SKM-1 treated with dmso at 0.1 percent for 144 hours (cell line): ENCODE measurements at regions not wholly inside any gene's neighbourhood (a gene's known extent, or its start where the extent isn't known, plus 50 kb on each side); places are given as distances from the start of the nearest gene placed in this dataset.

ENCODE experiments used
- DNase-seq: peaks from one replicate; lab custom pipeline; 2025; ENCODE audit not compliant: unreplicated experiment; lab: John Stamatoyannopoulos, UW

DNA sequence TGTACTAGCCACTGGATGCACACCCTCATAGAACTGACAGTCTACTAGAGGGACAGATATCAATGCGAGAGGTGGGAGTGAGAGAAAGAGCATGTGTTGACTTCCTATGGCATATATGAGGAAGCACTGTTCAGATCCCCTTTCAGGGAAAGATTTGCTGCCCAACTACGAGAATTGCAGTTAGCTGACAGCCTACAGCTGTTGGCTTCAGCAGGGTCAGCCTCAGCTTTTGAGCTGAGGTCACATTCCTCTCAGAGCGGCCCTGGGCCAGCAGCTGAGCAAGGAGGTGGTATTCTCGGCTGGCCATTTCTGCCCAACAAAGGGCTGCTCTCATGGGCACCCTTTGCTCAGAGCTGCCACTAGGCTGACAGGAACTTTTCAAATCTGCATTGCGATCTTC is 580.2 kb downstream of the MID1IP1 start:
- no peak for DNase-seq

DNA sequence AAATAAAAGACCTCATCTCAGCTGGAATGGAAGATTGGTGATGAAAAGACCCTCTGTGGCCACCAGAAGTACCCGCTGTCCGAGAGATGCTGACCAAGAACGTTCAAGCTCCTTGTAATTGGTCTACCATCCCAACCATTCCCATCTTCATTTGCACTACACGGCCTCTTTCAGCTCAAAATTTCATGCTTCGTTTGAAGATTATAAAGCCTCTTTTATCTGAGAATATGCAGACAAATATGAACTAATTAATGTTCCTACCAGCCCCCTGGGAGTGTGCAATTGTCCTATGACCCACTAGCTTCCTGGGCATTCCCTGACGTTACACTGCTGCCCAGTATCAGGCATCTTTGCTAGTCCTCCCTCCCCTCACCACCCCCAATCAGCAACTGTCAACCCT is 583.7 kb downstream of the MID1IP1 start:
- no peak for DNase-seq

DNA sequence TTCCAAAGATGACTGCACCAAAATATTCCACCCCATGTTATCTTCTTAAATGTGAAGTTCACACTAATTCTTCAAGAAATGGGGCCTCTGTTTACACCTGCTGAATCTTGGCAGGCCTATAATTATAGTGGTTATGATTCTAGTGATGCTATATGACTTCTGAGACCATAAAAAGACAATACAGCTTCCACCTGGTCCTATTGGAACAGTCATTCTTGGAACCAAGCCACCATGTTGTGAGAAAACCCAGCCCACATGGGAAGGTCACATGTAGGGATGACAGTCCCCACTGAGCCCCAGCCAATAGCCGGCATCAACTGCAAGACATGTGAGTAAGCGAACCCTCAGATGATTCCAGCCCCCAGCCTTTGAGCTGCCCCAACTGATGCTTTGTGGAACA is 587.5 kb downstream of the MID1IP1 start:
- DNase-seq, result no peak

DNA sequence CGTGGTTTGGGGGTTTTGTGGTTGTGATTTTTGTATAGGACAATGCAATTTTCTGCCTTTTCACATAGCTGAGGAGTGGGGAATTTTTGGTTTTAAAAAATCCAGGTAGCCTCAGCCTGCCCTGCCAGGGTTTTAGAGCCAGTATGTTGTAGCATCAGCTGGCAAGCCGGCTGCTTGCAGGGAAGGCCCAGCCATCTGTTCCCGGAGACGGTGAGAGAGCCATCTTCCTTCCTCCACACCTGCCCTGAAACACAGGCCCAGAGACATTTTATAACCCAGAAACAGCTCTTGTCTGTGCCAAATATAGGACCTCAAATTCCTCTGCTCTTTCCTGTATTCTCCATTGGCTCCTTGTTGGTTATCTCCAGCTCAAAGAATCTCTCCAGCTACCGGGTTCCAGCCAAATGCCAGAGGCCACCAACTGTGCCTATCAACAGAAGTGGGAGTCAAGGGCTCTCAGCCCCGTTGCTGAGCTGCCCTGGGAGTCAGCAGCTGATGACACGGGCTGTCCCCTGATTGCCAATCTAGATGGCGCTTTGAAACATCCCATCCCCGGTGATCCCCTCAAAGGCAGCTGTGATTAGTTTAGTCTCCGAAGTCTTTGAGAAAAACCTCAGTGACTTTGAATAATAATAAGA is 595.2 kb downstream of the MID1IP1 start:
- DNase-seq, result no peak

DNA sequence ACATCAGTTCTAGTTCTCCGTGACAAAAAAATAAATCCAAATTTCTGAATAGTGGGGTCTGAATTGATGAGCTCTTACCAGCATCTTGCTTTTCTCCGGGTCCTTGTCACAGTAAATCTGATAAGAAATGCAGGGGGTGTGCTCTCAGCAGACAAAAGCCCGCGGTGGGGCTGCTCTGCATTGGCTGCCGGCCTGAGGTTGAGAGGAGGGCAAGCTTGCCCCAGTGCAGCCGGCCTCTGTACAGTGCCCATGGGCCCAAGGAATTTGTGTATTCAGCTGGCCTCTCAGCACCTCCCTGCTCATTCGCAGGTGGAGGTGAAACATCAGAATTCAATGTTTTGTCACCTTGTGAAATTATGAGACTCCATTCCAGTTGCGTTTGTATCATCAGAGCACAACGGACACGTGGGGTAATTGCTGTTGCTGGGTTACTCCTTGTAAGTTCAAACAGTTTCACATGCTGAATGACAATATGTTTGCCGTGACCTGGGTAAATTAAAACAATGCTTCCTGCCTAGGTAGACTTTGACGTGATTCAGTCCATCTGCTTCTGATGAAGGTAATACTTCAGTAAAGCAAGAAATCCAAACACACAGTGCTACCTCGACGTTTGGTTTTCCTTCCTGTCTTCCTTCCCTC is 596.4 kb downstream of the MID1IP1 start:
- DNase-seq, result no peak

DNA sequence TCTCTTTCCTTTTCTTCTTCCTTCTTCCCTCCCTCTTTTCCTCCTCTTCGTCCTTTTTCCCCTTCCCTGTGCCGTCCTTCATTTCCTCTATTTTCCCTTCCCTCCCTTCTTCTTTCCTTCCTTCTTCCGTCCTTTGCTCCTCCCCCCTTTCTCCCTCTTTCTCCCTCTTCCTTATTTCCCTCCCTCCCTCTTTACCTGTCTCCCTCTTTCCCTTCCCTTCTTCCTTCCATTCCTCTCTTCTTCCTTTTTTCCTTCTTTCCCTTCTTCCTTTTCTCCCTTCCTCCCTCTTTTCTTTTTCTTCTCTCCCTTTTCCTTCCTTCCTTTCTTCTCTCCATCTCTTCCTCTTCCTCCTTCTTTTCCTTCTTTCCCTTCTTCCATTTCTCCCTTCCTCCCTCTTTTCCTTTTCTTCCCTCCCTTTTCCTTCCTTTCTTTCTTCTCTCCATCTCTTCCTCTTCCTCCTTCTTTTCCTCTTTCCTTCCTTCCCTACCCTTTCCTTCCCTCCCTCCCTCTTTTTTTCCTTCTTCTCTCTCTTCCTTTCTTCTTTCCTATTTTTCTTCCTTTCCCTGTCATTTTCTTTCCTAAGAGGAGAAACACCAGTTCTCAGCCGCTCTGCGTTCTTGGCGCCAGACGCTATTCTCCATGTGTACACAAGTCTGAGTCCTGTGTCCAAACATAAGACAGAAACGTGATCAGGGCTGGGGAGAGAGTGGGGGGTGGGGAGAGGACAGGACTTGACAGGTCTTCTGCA is 597.1 kb downstream of the MID1IP1 start:
- DNase-seq, result no peak

DNA sequence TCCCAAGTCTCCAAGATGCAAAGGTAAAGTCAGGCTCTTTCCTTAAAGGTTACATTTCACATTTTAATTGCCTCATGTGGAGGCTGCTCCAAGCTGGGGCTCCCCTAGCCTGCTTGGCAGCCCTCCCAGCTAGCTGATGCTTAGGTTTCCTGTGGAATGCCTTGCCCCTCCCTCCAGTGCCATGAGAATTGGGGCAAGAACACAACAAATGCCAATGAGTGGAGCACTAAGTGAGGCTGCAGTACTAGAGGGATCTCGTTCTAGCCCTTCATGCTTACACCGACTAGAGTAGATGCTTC is 597.7 kb downstream of the MID1IP1 start:
- DNase-seq, result no peak

DNA sequence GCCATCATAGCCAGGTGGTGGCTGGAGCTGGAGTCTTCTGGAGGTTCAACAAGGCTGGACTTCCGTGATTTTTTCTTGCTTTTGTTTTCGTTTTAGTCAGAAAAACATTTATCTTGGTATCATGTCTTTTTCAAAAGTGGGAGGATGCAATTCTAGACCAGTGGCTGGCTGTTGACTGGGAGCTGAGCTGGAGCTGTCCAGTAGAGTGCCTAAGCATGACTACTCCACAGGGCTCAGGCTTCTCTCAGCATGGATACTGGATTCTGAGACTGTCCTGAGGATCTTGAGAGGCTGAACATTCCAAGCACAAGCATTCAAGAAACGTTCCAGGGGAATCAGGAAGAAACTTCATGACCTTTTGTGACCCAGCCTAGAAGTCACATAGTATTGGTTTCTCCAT is 598.1 kb downstream of the MID1IP1 start:
- no peak for DNase-seq

DNA sequence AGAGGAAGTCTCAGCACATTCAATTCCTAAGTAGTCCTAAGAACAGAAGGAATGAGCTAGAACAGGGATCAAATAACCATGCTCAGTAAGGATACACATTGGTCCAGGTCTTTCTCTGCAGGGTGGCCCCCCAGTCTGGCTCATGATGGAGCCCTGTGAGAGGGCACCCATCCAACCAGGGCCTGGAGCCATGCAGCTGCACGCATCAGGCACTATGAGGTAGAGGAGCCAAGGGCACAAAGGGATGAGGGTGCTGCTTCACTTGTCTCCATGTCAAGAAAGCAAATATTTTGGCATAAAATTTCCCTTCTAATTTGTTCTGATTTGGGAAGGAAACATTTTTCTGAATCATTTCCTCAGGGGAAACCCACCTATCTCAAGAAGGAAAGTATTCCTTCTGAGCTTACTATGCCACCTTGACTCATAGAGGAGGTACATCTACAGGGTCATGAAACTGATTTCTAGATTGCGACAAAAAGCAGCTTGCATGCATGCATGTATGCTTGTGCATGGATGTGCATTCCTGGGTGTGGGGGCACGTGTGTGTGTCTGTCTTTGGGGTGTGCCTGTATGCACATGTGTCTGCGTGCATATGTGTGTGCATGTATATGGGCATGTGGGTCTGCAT is 600.3 kb downstream of the MID1IP1 start:
- no peak for DNase-seq

DNA sequence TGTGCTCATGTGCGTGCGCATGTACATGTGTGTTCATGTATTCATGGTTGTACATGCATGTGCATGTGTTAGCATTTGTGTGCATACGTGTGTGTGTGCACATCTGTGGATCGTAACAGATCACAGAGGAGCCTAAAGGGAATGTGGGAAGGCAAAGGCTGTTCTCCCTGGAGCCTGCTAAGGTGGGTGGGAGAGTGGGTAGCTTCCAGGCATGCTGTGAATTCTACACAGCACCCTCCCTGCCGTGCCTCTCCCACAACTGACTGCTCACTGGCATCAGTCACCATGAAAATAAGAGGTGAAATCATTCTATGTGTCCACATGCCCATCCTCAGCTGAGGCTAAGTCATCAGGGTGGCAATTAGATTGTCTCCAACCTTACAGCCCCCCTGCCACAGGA is 600.9 kb downstream of the MID1IP1 start:
- no peak for DNase-seq

DNA sequence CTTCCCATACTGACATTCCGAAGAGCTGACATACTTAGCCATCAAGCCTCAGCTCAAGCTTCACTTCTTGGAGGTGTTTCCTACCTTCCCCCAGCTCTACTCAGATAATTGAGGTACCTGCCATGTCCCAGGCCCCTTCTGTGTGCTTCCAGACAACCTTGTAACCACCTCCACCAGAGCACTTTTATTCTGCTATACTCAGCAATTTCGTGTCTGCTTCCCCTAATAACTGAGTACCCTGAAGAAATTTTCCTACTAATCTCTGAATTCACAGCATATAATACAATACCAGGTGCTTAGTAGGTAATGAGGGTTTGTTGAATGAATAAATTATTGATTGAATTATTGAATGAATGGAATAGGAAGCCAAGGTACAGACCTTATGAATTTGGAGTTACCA is 605.5 kb downstream of the MID1IP1 start:
- DNase-seq, result no peak

DNA sequence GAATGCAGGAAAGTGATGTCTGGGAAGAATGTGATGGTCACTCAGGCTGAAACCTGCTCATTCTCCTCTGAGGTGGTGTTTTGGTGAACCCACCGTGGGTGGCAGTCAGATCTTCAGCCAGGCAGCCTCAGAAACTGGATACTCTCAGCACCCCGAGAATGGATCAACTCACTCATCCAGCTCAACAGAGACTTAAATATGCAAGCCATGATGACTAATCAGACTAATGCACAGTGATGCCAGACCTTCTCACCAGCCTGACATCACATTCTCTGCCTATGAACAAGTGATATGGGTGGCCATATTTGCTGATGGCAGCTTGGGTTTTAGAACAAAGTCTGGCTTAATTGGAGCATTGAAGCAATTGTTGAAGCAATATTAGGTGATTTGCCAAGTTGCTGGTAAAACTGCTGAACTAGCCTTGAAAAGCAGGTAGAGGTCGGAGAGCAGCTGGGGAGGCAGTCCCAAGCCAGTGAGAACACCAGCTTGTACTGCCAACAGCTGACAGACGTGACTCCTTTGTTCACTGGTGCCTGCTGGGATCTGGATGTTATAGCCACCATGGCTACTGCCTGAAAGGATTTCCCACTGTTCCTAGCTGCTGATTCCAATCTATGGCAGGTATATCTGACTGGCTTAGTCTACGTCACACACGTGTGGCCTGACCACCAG is 608.1 kb downstream of the MID1IP1 start:
- DNase-seq, result no peak

DNA sequence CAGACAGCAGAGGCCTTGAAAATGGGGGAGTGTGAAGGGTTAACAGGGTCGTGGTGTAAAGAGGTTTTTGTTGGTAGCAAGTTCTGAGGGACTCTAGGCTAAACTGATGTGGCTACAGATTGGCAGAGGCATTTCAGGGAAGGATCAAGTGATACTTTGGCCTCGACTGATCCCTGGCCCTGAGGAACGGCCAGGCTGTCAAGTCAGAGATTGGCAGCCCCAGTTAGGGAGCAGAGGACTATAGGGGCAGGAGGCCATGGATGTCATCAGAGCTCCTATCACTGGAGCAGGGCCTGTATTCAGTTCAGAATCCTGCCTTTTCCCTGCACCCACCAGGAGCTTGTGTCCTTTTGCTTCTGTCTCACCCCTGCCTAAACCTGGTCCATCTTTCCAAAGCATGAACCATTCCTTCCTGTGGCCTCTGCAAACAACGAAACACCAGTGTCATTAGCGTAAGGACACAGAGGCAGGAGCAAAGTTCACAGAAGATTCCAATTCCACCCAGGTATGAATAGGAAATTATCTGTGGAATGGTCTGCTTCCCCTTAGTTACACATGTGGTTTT is 613.1 kb downstream of the MID1IP1 start:
- no peak for DNase-seq

DNA sequence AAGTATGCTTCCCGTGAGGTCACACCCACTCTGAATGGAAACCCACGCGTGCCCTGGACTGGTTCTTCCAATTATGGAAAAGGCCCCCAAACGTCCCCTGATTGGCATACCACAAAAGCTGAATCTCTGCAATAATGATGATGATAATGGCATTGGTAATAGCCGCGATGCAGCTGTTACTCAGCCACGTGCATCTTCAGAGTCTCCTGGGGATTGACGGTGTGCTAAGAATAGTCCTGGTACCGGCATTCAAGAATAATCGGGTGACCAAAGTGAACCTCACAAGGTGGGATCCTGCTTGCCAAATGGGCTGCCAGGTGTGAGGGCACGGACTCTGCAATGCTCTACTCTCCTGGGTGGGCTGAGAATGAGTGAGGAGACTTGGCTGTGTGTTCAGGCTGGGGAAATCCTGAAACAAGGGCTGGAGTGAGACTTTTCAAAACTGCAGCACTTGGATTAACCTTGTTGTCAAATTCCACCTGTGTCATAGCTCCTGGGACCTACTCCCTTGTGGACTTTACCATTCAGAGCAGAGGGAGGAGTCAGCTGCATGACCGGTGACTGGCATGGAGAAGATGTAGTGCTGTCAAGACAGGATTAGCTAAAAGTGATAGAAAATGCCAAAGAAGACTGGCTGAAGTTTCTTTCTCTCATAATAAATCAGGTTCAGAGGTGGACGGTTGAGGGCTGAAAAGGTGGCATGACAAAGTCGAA is 615.4 kb downstream of the MID1IP1 start:
- no peak for DNase-seq

DNA sequence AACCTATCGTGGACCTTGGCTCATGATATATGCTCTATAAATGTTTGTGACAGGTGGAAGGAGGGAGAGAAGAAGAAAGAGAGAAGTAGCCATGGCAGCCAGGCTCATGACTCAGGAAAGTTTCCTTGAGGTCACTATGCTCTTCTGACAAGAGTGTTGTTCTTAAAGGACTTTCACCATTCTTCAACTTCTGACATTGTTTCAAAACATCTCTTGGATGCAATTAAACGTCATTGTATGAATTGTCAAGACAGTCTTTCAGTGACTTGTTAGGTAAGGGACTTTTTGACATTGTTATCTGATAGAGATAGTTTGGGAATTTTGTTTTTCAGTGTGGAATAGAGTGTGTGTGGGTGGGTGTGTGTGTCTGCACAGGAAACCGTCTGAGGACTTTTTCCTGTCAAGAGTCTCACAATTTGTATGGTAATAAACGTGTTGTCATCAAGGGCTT is 617.0 kb downstream of the MID1IP1 start:
- no peak for DNase-seq

DNA sequence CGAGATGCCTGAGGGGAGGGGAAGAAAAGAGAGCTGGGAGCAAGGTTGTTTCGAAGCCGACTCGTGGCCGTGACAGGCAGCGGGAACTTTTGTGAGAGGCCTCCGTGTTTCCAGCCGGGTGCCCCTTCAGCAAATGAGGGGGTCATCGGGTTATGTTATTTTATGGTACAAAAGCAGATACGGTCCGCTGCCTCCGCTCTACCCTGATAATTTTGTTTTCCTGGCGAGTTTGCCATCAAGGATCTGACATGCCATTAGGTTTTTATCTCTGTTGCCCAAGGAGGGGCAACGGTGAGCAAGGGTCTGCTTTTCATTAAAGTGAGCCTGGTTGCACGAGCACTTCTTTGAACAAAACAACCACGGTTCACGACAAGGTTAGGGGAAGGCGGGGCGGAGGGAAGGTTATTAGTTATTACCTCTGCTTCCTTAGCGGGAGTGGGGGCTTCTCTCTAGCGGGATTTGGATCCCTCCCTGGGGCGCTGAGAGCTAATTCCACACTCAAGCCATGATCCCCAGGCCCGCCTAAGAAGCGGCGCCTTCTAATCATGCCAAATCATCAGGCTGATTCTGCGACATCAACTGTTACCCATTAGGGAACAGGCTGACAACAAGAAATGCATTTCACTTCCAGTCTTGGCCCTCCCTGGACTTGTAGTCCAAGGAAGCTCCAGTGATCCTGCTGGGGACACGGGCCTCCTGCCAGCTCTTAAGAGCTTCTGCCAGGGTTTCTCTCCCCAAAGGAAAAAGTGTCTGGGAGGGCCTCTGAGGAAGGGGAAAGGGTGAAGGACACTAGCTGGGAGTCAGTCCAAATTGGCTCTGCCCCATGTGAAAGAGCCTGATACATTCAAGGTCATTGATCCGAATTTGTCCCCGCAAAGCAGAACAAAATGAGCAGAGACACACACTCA is 617.7 kb downstream of the MID1IP1 start:
- no peak for DNase-seq

DNA sequence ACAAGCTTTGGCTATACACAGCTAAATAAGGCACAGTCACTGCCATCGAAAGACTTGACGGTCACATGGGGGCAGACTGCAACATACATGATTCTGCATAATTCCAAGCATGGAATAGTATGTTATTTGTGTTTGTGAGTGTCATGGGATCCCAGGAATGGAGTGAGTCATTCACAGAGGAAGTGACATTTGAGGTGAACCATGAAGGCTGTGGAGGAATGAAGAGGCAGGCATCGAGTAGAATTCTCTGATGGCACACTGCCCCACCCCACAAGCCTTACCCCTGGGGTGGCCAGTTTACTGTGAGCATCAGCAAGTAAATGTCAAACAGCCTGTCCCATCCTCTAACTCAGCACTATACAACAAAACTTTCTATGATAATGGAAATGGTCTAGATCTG is 619.7 kb downstream of the MID1IP1 start:
- DNase-seq, result no peak

DNA sequence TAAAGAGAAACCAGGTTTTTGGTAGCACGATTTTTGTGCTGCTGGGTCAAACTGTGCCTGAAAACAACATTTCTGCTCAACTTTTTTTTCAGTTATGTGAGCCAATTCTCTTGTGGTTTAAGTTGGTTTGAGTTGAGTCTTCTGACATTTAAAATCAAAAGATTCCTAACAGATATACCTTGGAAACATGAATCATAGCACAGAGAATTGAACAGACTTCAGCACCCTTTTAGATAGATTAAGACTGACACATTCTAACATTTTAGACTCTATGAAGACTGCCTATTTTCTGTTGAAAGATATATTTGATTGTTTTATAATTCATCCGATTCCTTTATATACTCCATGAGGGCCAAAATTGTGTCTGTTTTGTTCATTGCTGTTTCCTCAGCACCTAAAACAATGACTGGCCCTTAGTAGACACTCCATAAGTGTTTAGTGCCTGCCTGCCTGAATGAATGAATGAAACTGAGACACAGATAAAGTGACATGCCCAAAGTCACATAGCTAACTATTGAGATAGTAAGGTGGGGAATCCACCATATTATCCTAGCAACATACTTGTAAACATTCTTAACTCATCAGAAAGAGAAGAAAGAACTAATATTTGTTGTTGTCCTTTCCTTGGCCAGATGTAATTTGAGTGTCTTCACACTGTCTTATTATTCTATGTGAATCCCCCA is 624.0 kb downstream of the MID1IP1 start:
- DNase-seq, result no peak

DNA sequence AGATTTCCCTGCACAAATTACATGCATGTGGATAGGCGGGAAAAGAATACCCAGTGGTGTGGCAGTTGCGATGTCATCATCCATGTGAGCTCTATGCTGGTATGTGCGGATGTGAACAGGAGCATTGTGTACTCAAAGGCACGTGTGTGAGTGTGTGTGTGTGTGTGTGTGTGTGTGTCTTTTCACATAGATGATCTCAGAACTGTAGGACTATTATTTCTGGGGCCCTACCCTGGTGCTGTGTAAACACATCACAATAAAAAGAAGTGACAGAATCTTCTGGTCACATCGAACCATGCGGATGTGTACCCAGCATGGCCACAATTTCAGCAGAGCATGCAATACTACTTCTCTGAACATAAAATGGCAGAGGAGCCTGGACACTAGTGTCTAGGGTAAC is 624.8 kb downstream of the MID1IP1 start:
- no peak for DNase-seq
